ENCODE measurements at regions not wholly inside any gene's neighbourhood (a gene's known extent, or its start where the extent isn't known, plus 50 kb on each side); places are given as distances from the start of the nearest gene placed in this dataset.
A peak's percentile ranks its signal among the peaks of the same experiment; 100 is the strongest.

- no peak overlapping the region for H3K4me3 ChIP-seq (replicated peaks; ENCODE audit: low read depth, low read length)
- DNase-seq (ENCODE audit: low read depth), result no peak
- TF ChIP-seq, protein P1, sequence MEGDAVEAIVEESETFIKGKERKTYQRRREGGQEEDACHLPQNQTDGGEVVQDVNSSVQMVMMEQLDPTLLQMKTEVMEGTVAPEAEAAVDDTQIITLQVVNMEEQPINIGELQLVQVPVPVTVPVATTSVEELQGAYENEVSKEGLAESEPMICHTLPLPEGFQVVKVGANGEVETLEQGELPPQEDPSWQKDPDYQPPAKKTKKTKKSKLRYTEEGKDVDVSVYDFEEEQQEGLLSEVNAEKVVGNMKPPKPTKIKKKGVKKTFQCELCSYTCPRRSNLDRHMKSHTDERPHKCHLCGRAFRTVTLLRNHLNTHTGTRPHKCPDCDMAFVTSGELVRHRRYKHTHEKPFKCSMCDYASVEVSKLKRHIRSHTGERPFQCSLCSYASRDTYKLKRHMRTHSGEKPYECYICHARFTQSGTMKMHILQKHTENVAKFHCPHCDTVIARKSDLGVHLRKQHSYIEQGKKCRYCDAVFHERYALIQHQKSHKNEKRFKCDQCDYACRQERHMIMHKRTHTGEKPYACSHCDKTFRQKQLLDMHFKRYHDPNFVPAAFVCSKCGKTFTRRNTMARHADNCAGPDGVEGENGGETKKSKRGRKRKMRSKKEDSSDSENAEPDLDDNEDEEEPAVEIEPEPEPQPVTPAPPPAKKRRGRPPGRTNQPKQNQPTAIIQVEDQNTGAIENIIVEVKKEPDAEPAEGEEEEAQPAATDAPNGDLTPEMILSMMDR (IDR thresholded peaks at IDR 0.05; ENCODE audit: low read length, missing control alignments), result no peak
Measured at GRCh38 chr11:109954534-109954933, 138.7 kb upstream of the ZC3H12C start.

- H3K4me3 ChIP-seq (replicated peaks; ENCODE audit: low read depth, low read length), result no peak overlapping the region
- TF ChIP-seq, protein P1 (IDR thresholded peaks at IDR 0.05; ENCODE audit: low read length, missing control alignments), result no peak
- DNase-seq (ENCODE audit: low read depth), result no peak
Measured at GRCh38 chr11:109956124-109956793, 136.9 kb upstream of the ZC3H12C start.

DNA sequence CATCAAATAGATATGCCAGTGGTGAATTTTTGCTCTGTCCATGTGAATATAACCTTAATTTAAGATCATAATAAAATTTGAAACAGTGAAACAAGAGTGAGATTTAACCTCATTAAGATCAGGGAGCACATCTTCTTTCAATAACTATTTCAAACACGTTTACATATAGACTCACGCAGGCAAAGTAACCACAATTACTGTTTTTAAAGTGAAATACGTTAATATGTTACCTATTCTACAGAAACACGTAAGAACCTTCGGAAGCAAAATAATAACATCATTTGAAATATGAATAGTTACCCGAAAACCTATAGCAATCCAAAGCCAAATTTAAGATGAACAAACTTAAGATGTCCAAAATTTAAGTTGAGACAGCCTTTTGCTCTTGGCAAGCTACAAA is 136.2 kb upstream of the ZC3H12C start:
- TF ChIP-seq, protein P1 (IDR thresholded peaks at IDR 0.05; ENCODE audit: low read length, missing control alignments), result no peak
- no peak for DNase-seq (ENCODE audit: low read depth)
- no peak overlapping the region for H3K4me3 ChIP-seq (replicated peaks; ENCODE audit: low read depth, low read length)

DNA sequence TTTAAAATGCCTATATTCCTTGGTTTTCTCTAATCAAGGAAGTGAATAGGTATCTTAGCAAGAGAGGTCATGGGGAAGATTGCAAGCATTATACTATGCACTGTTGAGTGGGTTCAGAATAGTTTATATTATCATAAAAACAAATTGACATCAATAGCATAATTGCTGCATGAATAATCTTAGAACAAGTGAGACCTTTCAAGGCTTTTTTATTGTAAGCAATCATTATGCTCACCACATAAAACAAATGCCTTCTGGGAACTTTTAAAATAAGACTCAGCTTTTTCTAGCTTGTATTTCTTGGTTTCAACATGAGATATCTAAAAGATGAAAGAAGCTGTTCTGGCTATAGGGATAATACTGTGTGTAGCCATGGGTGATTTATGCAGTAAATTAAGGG is 135.6 kb upstream of the ZC3H12C start:
- H3K4me3 ChIP-seq (replicated peaks; ENCODE audit: low read depth, low read length), result no peak overlapping the region
- DNase-seq (ENCODE audit: low read depth), result no peak
- TF ChIP-seq, protein P1 (IDR thresholded peaks at IDR 0.05; ENCODE audit: low read length, missing control alignments), result no peak

DNA sequence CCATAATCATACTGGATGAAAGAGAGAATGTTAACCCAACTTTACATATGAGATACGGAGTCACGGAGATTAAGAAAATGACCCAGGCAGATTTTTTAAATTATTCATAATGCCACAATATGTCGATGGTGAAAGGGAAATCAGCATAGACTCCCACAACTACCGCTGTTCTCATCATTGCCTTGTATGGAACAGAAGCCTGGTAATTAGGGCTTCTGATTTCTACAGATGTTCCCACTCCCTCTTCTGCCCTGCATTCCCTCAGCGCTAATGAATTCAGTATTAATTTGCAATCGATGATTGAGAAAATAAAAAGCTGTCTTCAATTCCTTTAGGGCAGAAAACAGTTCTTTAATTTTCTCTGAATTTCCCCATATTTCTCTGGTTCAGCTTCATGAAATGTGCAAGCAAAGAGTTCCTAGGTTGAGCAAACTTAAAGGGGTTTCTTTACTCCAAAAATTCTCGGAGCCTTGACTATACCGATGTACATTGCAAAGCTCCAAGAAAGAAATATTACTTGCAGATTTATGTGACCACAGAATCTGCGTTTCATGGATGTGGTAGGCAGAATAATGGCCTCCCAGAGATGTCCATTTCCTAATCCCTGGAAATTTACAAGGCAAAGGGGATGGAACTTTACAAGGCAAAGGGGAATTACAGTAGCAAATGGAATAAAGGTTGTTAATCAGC is 134.9 kb upstream of the ZC3H12C start:
- TF ChIP-seq, protein P1 (IDR thresholded peaks at IDR 0.05; ENCODE audit: low read length, missing control alignments), result no peak
- no peak for DNase-seq (ENCODE audit: low read depth)
- H3K4me3 ChIP-seq (replicated peaks; ENCODE audit: low read depth, low read length), result no peak overlapping the region

DNA sequence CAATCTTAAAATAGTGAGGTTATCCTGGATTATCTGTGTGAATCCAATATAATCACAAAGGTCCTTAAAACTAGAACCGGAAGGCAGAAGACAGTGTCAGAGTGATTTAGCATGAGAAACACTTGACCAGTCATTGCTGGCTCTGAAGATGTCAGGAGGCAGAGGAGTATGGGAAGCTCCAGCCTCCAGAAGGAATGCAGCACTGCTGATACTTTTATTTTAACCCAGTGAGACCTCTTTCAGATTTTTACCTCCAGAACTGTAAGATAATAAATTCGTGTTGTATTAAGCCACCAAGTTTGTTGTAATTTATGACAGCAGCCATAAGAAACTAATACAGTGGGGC is 134.4 kb upstream of the ZC3H12C start:
- H3K4me3 ChIP-seq (replicated peaks; ENCODE audit: low read depth, low read length), result no peak overlapping the region
- no peak for DNase-seq (ENCODE audit: low read depth)
- TF ChIP-seq, protein P1 (IDR thresholded peaks at IDR 0.05; ENCODE audit: low read length, missing control alignments), result no peak

DNA sequence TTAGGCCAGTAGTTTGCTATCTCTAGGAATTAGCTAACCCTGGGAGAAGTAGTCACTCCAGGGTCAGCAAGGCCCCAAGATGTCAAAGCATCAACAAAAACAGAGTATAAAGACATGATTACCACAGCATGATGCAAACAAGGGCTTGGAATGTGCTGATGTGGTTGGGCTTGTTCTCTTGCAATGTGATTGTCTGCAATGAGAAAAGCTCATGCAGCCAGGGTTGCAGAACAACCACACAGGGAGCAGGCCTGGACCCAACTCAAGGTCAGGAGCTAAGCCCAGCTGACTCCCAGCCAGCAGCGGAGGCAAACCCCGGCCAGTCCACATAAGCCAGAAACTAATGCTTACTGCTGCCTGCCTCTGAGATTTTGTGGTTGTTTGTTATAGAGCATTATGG is 132.4 kb upstream of the ZC3H12C start:
- peak; percentile 96 for DNase-seq (ENCODE audit: low read depth)
- TF ChIP-seq, protein P1 (IDR thresholded peaks at IDR 0.05; ENCODE audit: low read length, missing control alignments), result no peak
- H3K4me3 ChIP-seq (replicated peaks; ENCODE audit: low read depth, low read length), result no peak overlapping the region
